K562 (cell line): ENCODE measurements at regions not wholly inside any gene's neighbourhood (a gene's known extent, or its start where the extent isn't known, plus 50 kb on each side); places are given as distances from the start of the nearest gene placed in this dataset.
"Not testable (repeated sequence)": the region's sequence is repeated elsewhere in the genome, so short reads cannot be mapped to it uniquely, and the experiment has no call there.

Experiments used
- ATAC-seq: fragments of 200-7000 bp; cut with Tn5 transposase; 3 replicates; pipeline ENCODE4 v1.9.1; 2020; ENCODE audit warnings: moderate library complexity
- BruUV-seq: library from RNA; stranded (reverse); fragments of 400-500 nt; replicated peaks from 2 replicates; lab custom pipeline; 2021; lab: Mats Ljungman, UMichigan
- CTCF ChIA-PET: fragments of 300-600 bp; formaldehyde crosslinking; extraction: SDS; loops from one replicate; lab custom pipeline; 2021; ENCODE audit warnings: low intra/inter-chr PET ratio; lab: Yijun Ruan, JAX
- POLR2A ChIA-PET: fragments of 300-600, 350-650 bp; sonication (Branson Sonifier 250); formaldehyde crosslinking; extraction: SDS; loops from one replicate; lab custom pipeline; 2021; ENCODE audit warnings: antibody characterized with exemption, inconsistent platforms; lab: Yijun Ruan, JAX
- DNase-seq, 4 experiments: peaks; one replicate each; pipeline versions ENCODE4 v3.0.0 to v3.0.0-alpha.2; 2011 to 2018; ENCODE audit warnings: low spot score in 3 of 4, mixed read lengths in 3 of 4; ENCODE audit errors: extremely low read depth in 1 of 4
- FAIRE-seq: peaks from 2 replicates; lab custom pipeline; 2011; peaks lifted over from hg19 to GRCh38; lab: Jason Lieb, UNC
- H2AFZ ChIP-seq: 2 replicates; pipeline ENCODE4 v1.6.0; 2011; ENCODE audit warnings: low read depth, low read length, control low read depth, inconsistent platforms
- H3K27ac ChIP-seq: fragments of 200-600 bp; 3 replicates; pipeline ENCODE4 v1.8.0; 2011; ENCODE audit warnings: low read depth, mild to moderate bottlenecking, control low read depth, inconsistent platforms, low read length, moderate library complexity, mixed read lengths; ENCODE audit errors: extremely low read depth
- H3K27me3 ChIP-seq, 2 experiments: fragments of 300-600 bp in 1 of 2; 2 replicates in 1 of 2; 3 replicates in 1 of 2; pipeline versions ENCODE4 v1.6.0 to v1.8.0; 2011; ENCODE audit warnings: inconsistent platforms in 2 of 2, low read length in 2 of 2, mild to moderate bottlenecking in 1 of 2, mixed read lengths in 1 of 2, moderate library complexity in 1 of 2; ENCODE audit not compliant: control insufficient read depth in 2 of 2, insufficient read depth in 2 of 2
- H3K36me3 ChIP-seq: fragments of 300-600 bp; 3 replicates; pipeline ENCODE4 v1.8.0; 2011; ENCODE audit warnings: mild to moderate bottlenecking, low read length, inconsistent platforms; ENCODE audit not compliant: control insufficient read depth, insufficient read depth
- H3K4me1 ChIP-seq, 2 experiments: fragments of 200-600 bp in 1 of 2; replicated peaks in 1 of 2; 2 replicates in 1 of 2; 3 replicates in 1 of 2; pipeline versions ENCODE4 v1.5.1 to v1.8.0; 2011; ENCODE audit warnings: inconsistent platforms in 2 of 2, low read length in 2 of 2, mild to moderate bottlenecking in 1 of 2, mixed read lengths in 1 of 2, moderate library complexity in 1 of 2; ENCODE audit not compliant: control insufficient read depth in 2 of 2, insufficient read depth in 2 of 2
- H3K4me2 ChIP-seq: 2 replicates; pipeline ENCODE4 v1.6.1; 2011; ENCODE audit warnings: low read length, control low read depth, inconsistent platforms, mixed read lengths; ENCODE audit not compliant: insufficient read depth
- H3K4me3 ChIP-seq: fragments of 200-600 bp; sonication (generic), shearing (Covaris generic); 2 replicates; pipeline ENCODE4 v1.5.1; 2016; ENCODE audit warnings: control low read depth, inconsistent platforms
- H3K79me2 ChIP-seq: fragments of 200-600 bp; 3 replicates; pipeline ENCODE4 v1.8.0; 2011; ENCODE audit warnings: low read length, inconsistent platforms; ENCODE audit not compliant: control insufficient read depth, insufficient read depth
- H3K9ac ChIP-seq, 2 experiments: 2 replicates each; pipeline versions ENCODE4 v1.6.0 to v1.6.1; 2011; ENCODE audit warnings: low read depth in 2 of 2, low read length in 2 of 2, control low read depth in 1 of 2, inconsistent platforms in 1 of 2, mild to moderate bottlenecking in 1 of 2, mixed read lengths in 1 of 2; ENCODE audit not compliant: insufficient read depth in 1 of 2
- H3K9me1 ChIP-seq: one replicate; pipeline ENCODE4 v1.6.0; 2011; ENCODE audit warnings: inconsistent platforms, mild to moderate bottlenecking, low read length, moderate library complexity; ENCODE audit not compliant: control insufficient read depth, insufficient read depth
- H3K9me3 ChIP-seq: replicated peaks from 2 replicates; pipeline ENCODE4 v1.5.1; 2011; ENCODE audit warnings: low read depth, low read length, inconsistent platforms; ENCODE audit not compliant: control insufficient read depth, insufficient read depth
- H4K20me1 ChIP-seq: replicated peaks from 2 replicates; pipeline ENCODE4 v1.6.1; 2011; ENCODE audit warnings: low read length, inconsistent platforms, mixed read lengths; ENCODE audit not compliant: control insufficient read depth, insufficient read depth
- BRD4 ChIP-seq: fragments of 200-600 bp; sonication (generic); IDR thresholded peaks from 2 replicates; pipeline ENCODE4 v1.6.1; 2017; ENCODE audit warnings: inconsistent platforms
- GTF2F1 ChIP-seq: IDR thresholded peaks from 2 replicates; pipeline ENCODE4 v1.6.1; 2011; ENCODE audit warnings: low read depth, low read length, improper control_type of control experiment
- HEY1 ChIP-seq: fragments of 250-450 bp; sonication (Bioruptor Pico); IDR thresholded peaks from 2 replicates; pipeline ENCODE4 v1.5.0; 2020; ENCODE audit warnings: mild to moderate bottlenecking, moderate library complexity, borderline replicate concordance
- MAFK ChIP-seq: IDR thresholded peaks from 2 replicates; pipeline ENCODE4 v1.6.1; 2011; ENCODE audit warnings: low read length, improper control_type of control experiment
- MAX ChIP-seq: sonication (generic); formaldehyde crosslinking; IDR thresholded peaks from 2 replicates; pipeline ENCODE4 v1.9.0; 2022; ENCODE audit warnings: mild to moderate bottlenecking, missing genetic modification reagents
- MCM3 ChIP-seq: fragments of 450-650 bp; IDR thresholded peaks from 2 replicates; pipeline ENCODE4 v1.6.1; 2016
- NBN ChIP-seq: fragments of 450-650 bp; IDR thresholded peaks from 2 replicates; pipeline ENCODE4 v1.6.1; 2016; ENCODE audit warnings: low read depth, mild to moderate bottlenecking
- PHB ChIP-seq: fragments of 250-450 bp; sonication (Bioruptor Pico); IDR thresholded peaks from 2 replicates; pipeline ENCODE4 v1.5.0; 2021
- SMARCC2 ChIP-seq: fragments of 450-650 bp; IDR thresholded peaks from 2 replicates; pipeline ENCODE4 v1.6.1; 2017; ENCODE audit warnings: antibody characterized with exemption, moderate library complexity, mild to moderate bottlenecking, low read depth
- ZNF140 ChIP-seq: fragments of 250-450 bp; sonication (Bioruptor Pico); IDR thresholded peaks from 2 replicates; pipeline ENCODE4 v1.8.0; 2021; ENCODE audit warnings: moderate library complexity, mild to moderate bottlenecking, inconsistent platforms
- whole genome bisulfite sequencing: fragments of 100-300 bp; shearing (Covaris generic); methylation state at CpG from one replicate; pipeline ENCODE4 v1.1.6; 2016; ENCODE audit warnings: low coverage, mixed read lengths; ENCODE audit not compliant: insufficient coverage; ENCODE audit errors: missing lambda C conversion rate; 5-methylcytosine and 5-hydroxymethylcytosine counted together
- in situ Hi-C: fragments of 300-500 bp; cut with MboI; formaldehyde crosslinking; loops from 4 replicates; pipeline ENCODE4 v1.15.0; 2018; ENCODE audit warnings: inconsistent platforms, mixed read lengths
- intact Hi-C: fragments of 100-400 bp; cut with micrococcal nuclease; formaldehyde crosslinking; loops from 2 replicates; pipeline ENCODE4 v1.14.2; 2022

- 0% methylated on average over 1 of the region's 1 CpG for WGBS
- DNase-seq (no peak), FAIRE-seq (no peak), ATAC-seq (no peak)
- CTCF ChIA-PET, result no interaction called here
- POLR2A ChIA-PET, result no interaction called here
- no peak overlapping the region for H3K4me2 ChIP-seq
- no peaks in the 10 kb centered on the region for H3K9me1 ChIP-seq
- no peak overlapping the region for H2AFZ ChIP-seq
- H3K9ac ChIP-seq, result no peak overlapping the region
- H3K4me1 ChIP-seq, result no peaks in the 10 kb centered on the region
- intact Hi-C loops (no loop called here), in situ Hi-C loops (no loop called here)
- no peaks in the 10 kb centered on the region for H3K36me3 ChIP-seq
- no TSS peak for BruUV-seq
- no peaks in the 10 kb centered on the region for H3K27me3 ChIP-seq
- H3K27ac ChIP-seq, result no peak overlapping the region
- TF ChIP-seq ZNF140 (CRISPR knock-in tag), result no peak
- no peak for TF ChIP-seq BRD4
- TF ChIP-seq NBN, result no peak
- no peak for TF ChIP-seq MCM3
- no peak for TF ChIP-seq GTF2F1
- no peak for TF ChIP-seq PHB (CRISPR knock-in tag)
- TF ChIP-seq MAX (CRISPR knock-in tag), result no peak
- no peak for TF ChIP-seq SMARCC2
- TF ChIP-seq MAFK, result no peak
- no peak for TF ChIP-seq HEY1
- no peaks in the 10 kb centered on the region for H3K79me2 ChIP-seq
- no peaks in the 10 kb centered on the region for H4K20me1 ChIP-seq
- H3K9me3 ChIP-seq, result no peaks in the 10 kb centered on the region
- H3K4me3 ChIP-seq, result no peak overlapping the region
Observed at GRCh38 chr4:160745126-160745525, 1418.7 kb downstream of the FSTL5 start.

GRCh38 chr4:160746585-160746984 is 1417.2 kb downstream of the FSTL5 start:
- H3K27ac ChIP-seq, FAIRE-seq, H3K9me3 ChIP-seq, BruUV-seq, H3K27me3 ChIP-seq, CTCF ChIA-PET, H3K79me2 ChIP-seq, H3K4me3 ChIP-seq, H3K4me1 ChIP-seq, H2AFZ ChIP-seq, ATAC-seq, POLR2A ChIA-PET, H3K4me2 ChIP-seq, H4K20me1 ChIP-seq, H3K9ac ChIP-seq, DNase-seq, H3K9me1 ChIP-seq, intact Hi-C loops, in situ Hi-C loops, H3K36me3 ChIP-seq: not testable (repeated sequence)
- 0% methylated on average over 2 of the region's 8 CpGs for WGBS
